Stimulated activated CD8-positive, alpha-beta memory T cell treated with anti-CD3 and anti-CD28 coated beads, Interleukin-12 subunit alpha, Interleukin-12 subunit beta, amount 100 ng/mL, for 4 hours (primary cell): ENCODE measurements at regions not wholly inside any gene's neighbourhood (a gene's known extent, or its start where the extent isn't known, plus 50 kb on each side); places are given as distances from the start of the nearest gene placed in this dataset.
"Not testable (repeated sequence)": the region's sequence is repeated elsewhere in the genome, so short reads cannot be mapped to it uniquely, and the experiment has no call there.

Experiments
- DNase-seq: peaks from one replicate; pipeline ENCODE4 v3.0.0-alpha.2; 2020; ENCODE audit warnings: low read depth

- no peak for DNase-seq
Measured at GRCh38 chr10:113470372-113471240, 82.2 kb upstream of the HABP2 start.

GRCh38 chr10:113471241-113471996, 81.4 kb upstream of the HABP2 start:
- no peak for DNase-seq

- no peak for DNase-seq
Measured at GRCh38 chr10:113473011-113473410, 79.8 kb upstream of the HABP2 start.

- no peak for DNase-seq
Measured at GRCh38 chr10:113473851-113474250, 79.0 kb upstream of the HABP2 start.

GRCh38 chr10:113474752-113475151, 78.1 kb upstream of the HABP2 start:
- no peak for DNase-seq

- no peak for DNase-seq
Measured at GRCh38 chr10:113475381-113475807, 77.5 kb upstream of the HABP2 start.

- no peak for DNase-seq
Measured at GRCh38 chr10:113476191-113476590, 76.7 kb upstream of the HABP2 start.

GRCh38 chr10:113476673-113477072, 76.2 kb upstream of the HABP2 start:
- no peak for DNase-seq

- no peak for DNase-seq
Measured at GRCh38 chr10:113477451-113477850, 75.4 kb upstream of the HABP2 start.

GRCh38 chr10:113479346-113480080, 73.3 kb upstream of the HABP2 start:
- DNase-seq = no peak

GRCh38 chr10:113480081-113480360, 72.8 kb upstream of the HABP2 start:
- DNase-seq = no peak

GRCh38 chr10:113480851-113481502, 71.9 kb upstream of the HABP2 start:
- no peak for DNase-seq

- no peak for DNase-seq
Measured at GRCh38 chr10:113484487-113484886, 68.4 kb upstream of the HABP2 start.

- no peak for DNase-seq
Measured at GRCh38 chr10:113485736-113486135, 67.1 kb upstream of the HABP2 start.

- DNase-seq = no peak
Measured at GRCh38 chr10:113486531-113486930, 66.3 kb upstream of the HABP2 start.

GRCh38 chr10:113487154-113487553, 65.7 kb upstream of the HABP2 start:
- no peak for DNase-seq

GRCh38 chr10:113488186-113488585, 64.7 kb upstream of the HABP2 start:
- DNase-seq = no peak

GRCh38 chr10:113489522-113489921, 63.3 kb upstream of the HABP2 start:
- not testable (repeated sequence) for DNase-seq

- no peak for DNase-seq
Measured at GRCh38 chr10:113491967-113492565, 60.8 kb upstream of the HABP2 start.

- no peak for DNase-seq
Measured at GRCh38 chr10:113493195-113493594, 59.7 kb upstream of the HABP2 start.

- no peak for DNase-seq
Measured at GRCh38 chr10:113493882-113494301, 59.0 kb upstream of the HABP2 start.

- DNase-seq = no peak
Measured at GRCh38 chr10:113494761-113495160, 58.1 kb upstream of the HABP2 start.
